Heart left ventricle (tissue), 13 donors: ENCODE measurements at regions not wholly inside any gene's neighbourhood (a gene's known extent, or its start where the extent isn't known, plus 50 kb on each side); places are given as distances from the start of the nearest gene placed in this dataset.

Experiments used
- CTCF ChIP-seq, 12 donors: fragments of 200-600 bp; sonication (generic) in 4 of 12; IDR thresholded peaks; one replicate each; pipeline versions ENCODE4 v1.5.0 to v1.8.0; 2018 to 2022; ENCODE audit warnings: antibody characterized with exemption in 12 of 12, mild to moderate bottlenecking in 5 of 12
- POLR2A ChIP-seq, 2 donors: fragments of 450-650 bp; IDR thresholded peaks; one replicate each; pipeline ENCODE4 v1.6.1; 2017; ENCODE audit warnings: antibody characterized with exemption in 2 of 2, mild to moderate bottlenecking in 2 of 2, moderate library complexity in 2 of 2
- donor health status: ischemic (EF 13 %, LVEDD 7.1; RV severe dilation, severe dysfunction).
- donor health status: DM: no; HTN: yes; CAD: no.
- donor health status: DM: no; HTN: no; CAD: no.
- donor health status: ischemic (EF 25% LVEDD 6.9; RV normal size, moderate dysfunction).
- donor health status: ischemic (EF 25% LVEDD 5.7; RV mildly dilated, moderate dysfunction).
- donor health status: ischemic (EF 35%, LVEDD 5.7; RV mildly dilated, moderate dysfunction).
- donor health status: nonischemic (EF 11% LVEDD 7.7; RV severe dilation, severe dysfunction).
- donor health status: DM: yes; HTN: yes; CAD: no.
- donor health status: PGD.
- donor health status: ischemic (EF 29% LVEDD 5.4; RV normal size, mild dysfunction).
- donor health status: nonischemic (EF 23%, LVEDD 6.1; RV moderate dilation, normal function).

GRCh38 chr6:63372951-63373533 is 53.3 kb upstream of the LGSN start:
- TF ChIP-seq CTCF (IDR thresholded peaks at IDR 0.05) (no peak), POLR2A (IDR thresholded peaks at IDR 0.05) (no peak)
